ENCODE measurements at regions not wholly inside any gene's neighbourhood (a gene's known extent, or its start where the extent isn't known, plus 50 kb on each side); places are given as distances from the start of the nearest gene placed in this dataset.
"Not testable (repeated sequence)": the region's sequence is repeated elsewhere in the genome, so short reads cannot be mapped to it uniquely, and the experiment has no call there.

GRCh38 chr3:191963182-191963581 is 502.2 kb downstream of the PYDC2 start:
- Mint-ChIP-seq H3K27ac (no peak overlapping the region), H3K4me1 (ENCODE audit: low read depth) (no peaks in the 10 kb centered on the region), H3K9me3 (no peaks in the 10 kb centered on the region), H3K27me3 (ENCODE audit: low read depth) (no peaks in the 10 kb centered on the region), H3K4me3 (no peak overlapping the region), H3K36me3 (ENCODE audit: low read depth) (no peaks in the 10 kb centered on the region)
- CTCF ChIA-PET: no interaction called here
- intact Hi-C loops (cut with micrococcal nuclease): no loop called here
- DNase-seq: no peak

DNA sequence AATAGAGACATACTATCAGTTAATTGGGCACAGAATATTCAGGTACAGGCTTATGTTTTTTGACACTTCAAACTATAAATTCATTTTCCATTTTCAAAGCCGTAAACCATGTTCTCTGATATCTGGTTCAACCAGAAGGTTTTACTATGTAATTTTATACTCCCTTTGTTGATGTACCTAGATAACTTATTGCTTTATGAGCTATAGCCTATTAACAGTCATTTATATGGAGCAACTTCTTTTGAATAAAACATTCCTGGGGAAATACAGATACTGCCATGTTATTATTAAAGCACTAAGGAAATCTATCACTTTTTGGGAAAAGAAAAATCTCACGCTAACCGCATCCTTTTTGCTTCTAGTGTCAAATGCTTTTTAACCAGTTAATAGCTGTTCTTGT is 505.6 kb downstream of the PYDC2 start:
- Mint-ChIP-seq H3K9me3 (no peaks in the 10 kb centered on the region), H3K36me3 (ENCODE audit: low read depth) (no peaks in the 10 kb centered on the region), H3K4me3 (no peak overlapping the region), H3K27ac (no peak overlapping the region), H3K27me3 (ENCODE audit: low read depth) (no peaks in the 10 kb centered on the region), H3K4me1 (ENCODE audit: low read depth) (no peaks in the 10 kb centered on the region)
- intact Hi-C loops (cut with micrococcal nuclease): no loop called here
- DNase-seq: no peak
- CTCF ChIA-PET: no interaction called here

GRCh38 chr3:191968299-191968698 is 507.3 kb downstream of the PYDC2 start:
- Mint-ChIP-seq H3K4me3 (no peak overlapping the region), H3K4me1 (ENCODE audit: low read depth) (no peaks in the 10 kb centered on the region), H3K9me3 (no peaks in the 10 kb centered on the region), H3K27me3 (ENCODE audit: low read depth) (no peaks in the 10 kb centered on the region), H3K27ac (no peak overlapping the region), H3K36me3 (ENCODE audit: low read depth) (no peaks in the 10 kb centered on the region)
- DNase-seq: no peak
- CTCF ChIA-PET: no interaction called here
- intact Hi-C loops (cut with micrococcal nuclease): no loop called here

- Mint-ChIP-seq H3K9me3 (no peaks in the 10 kb centered on the region), H3K4me3 (no peak overlapping the region), H3K36me3 (ENCODE audit: low read depth) (no peaks in the 10 kb centered on the region), H3K4me1 (ENCODE audit: low read depth) (no peaks in the 10 kb centered on the region), H3K27ac (no peak overlapping the region), H3K27me3 (ENCODE audit: low read depth) (no peaks in the 10 kb centered on the region)
- intact Hi-C loops (cut with micrococcal nuclease): no loop called here
- CTCF ChIA-PET: no interaction called here
- no peak for DNase-seq
Observed at GRCh38 chr3:191972714-191973398, 511.9 kb downstream of the PYDC2 start.

DNA sequence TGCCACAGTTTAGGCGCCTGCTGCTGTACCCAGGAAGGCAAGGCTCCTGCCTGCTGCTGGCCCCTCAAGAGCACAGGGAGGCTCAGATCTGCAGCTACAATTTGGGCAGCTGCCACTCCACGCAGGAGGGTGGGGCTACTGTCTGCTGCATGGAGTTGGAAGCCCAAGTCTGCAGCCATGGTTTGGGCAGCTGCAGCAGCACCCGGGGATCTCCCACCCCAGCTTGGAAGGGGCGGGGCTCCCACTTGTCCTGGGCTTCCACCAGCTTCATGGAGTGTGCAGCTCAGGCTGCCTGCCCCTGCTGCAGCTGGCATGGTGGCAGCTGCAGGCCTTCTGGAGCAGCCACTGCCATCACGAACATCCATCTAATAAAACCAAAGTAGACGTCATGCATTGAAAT is 512.9 kb downstream of the PYDC2 start:
- no peaks in the 10 kb centered on the region for H3K27me3 Mint-ChIP-seq (ENCODE audit: low read depth)
- H3K4me1 Mint-ChIP-seq (ENCODE audit: low read depth): no peaks in the 10 kb centered on the region
- H3K27ac Mint-ChIP-seq: no peak overlapping the region
- intact Hi-C loops (cut with micrococcal nuclease): no loop called here
- no peak overlapping the region for H3K4me3 Mint-ChIP-seq
- CTCF ChIA-PET: no interaction called here
- no peaks in the 10 kb centered on the region for H3K36me3 Mint-ChIP-seq (ENCODE audit: low read depth)
- peaks cover 4% of the 10 kb centered on the region for H3K9me3 Mint-ChIP-seq
- DNase-seq: no peak

- no peaks in the 10 kb centered on the region for H3K27me3 Mint-ChIP-seq (ENCODE audit: low read depth)
- no peak overlapping the region for H3K4me3 Mint-ChIP-seq
- no peak overlapping the region for H3K27ac Mint-ChIP-seq
- peaks cover 8% of the 10 kb centered on the region for H3K9me3 Mint-ChIP-seq
- no peaks in the 10 kb centered on the region for H3K4me1 Mint-ChIP-seq (ENCODE audit: low read depth)
- intact Hi-C loops (cut with micrococcal nuclease): no loop called here
- CTCF ChIA-PET: no interaction called here
- H3K36me3 Mint-ChIP-seq (ENCODE audit: low read depth): no peaks in the 10 kb centered on the region
- DNase-seq: no peak
Observed at GRCh38 chr3:191975936-191976335, 515.0 kb downstream of the PYDC2 start.

GRCh38 chr3:191980443-191980842 is 519.5 kb downstream of the PYDC2 start:
- no peak for DNase-seq
- H3K36me3 Mint-ChIP-seq (ENCODE audit: low read depth): no peaks in the 10 kb centered on the region
- no peaks in the 10 kb centered on the region for H3K27me3 Mint-ChIP-seq (ENCODE audit: low read depth)
- CTCF ChIA-PET: interaction anchor here (1.0 kb wide), 1 partner anchor 9 kb away, joined by 3 read pairs; no protein-coding TSS in a partner anchor
- no peak overlapping the region for H3K4me3 Mint-ChIP-seq
- H3K27ac Mint-ChIP-seq: no peak overlapping the region
- H3K9me3 Mint-ChIP-seq: peaks cover 8% of the 10 kb centered on the region
- H3K4me1 Mint-ChIP-seq (ENCODE audit: low read depth): no peaks in the 10 kb centered on the region
- intact Hi-C loops (cut with micrococcal nuclease): no loop called here

GRCh38 chr3:191982481-191982880 is 521.5 kb downstream of the PYDC2 start:
- intact Hi-C loops (cut with micrococcal nuclease): no loop called here
- Mint-ChIP-seq H3K9me3 (peaks cover 8% of the 10 kb centered on the region), H3K4me1 (ENCODE audit: low read depth) (no peaks in the 10 kb centered on the region), H3K27ac (no peak overlapping the region), H3K4me3 (no peak overlapping the region), H3K36me3 (ENCODE audit: low read depth) (no peaks in the 10 kb centered on the region), H3K27me3 (ENCODE audit: low read depth) (no peaks in the 10 kb centered on the region)
- CTCF ChIA-PET: no interaction called here
- DNase-seq: no peak

GRCh38 chr3:191985691-191986090 is 524.7 kb downstream of the PYDC2 start:
- intact Hi-C loops (cut with micrococcal nuclease): no loop called here
- peaks cover 2% of the 10 kb centered on the region for H3K9me3 Mint-ChIP-seq
- no peaks in the 10 kb centered on the region for H3K4me1 Mint-ChIP-seq (ENCODE audit: low read depth)
- no peaks in the 10 kb centered on the region for H3K27me3 Mint-ChIP-seq (ENCODE audit: low read depth)
- no peak overlapping the region for H3K4me3 Mint-ChIP-seq
- no peak for DNase-seq
- H3K36me3 Mint-ChIP-seq (ENCODE audit: low read depth): no peaks in the 10 kb centered on the region
- CTCF ChIA-PET: no interaction called here
- H3K27ac Mint-ChIP-seq: no peak overlapping the region

- CTCF ChIA-PET: no interaction called here
- no peak overlapping the region for H3K27ac Mint-ChIP-seq
- peaks cover 8% of the 10 kb centered on the region for H3K9me3 Mint-ChIP-seq
- H3K27me3 Mint-ChIP-seq (ENCODE audit: low read depth): no peaks in the 10 kb centered on the region
- no peaks in the 10 kb centered on the region for H3K36me3 Mint-ChIP-seq (ENCODE audit: low read depth)
- DNase-seq: no peak
- no peak overlapping the region for H3K4me3 Mint-ChIP-seq
- intact Hi-C loops (cut with micrococcal nuclease): no loop called here
- H3K4me1 Mint-ChIP-seq (ENCODE audit: low read depth): no peaks in the 10 kb centered on the region
Observed at GRCh38 chr3:191987831-191988350, 526.9 kb downstream of the PYDC2 start.

DNA sequence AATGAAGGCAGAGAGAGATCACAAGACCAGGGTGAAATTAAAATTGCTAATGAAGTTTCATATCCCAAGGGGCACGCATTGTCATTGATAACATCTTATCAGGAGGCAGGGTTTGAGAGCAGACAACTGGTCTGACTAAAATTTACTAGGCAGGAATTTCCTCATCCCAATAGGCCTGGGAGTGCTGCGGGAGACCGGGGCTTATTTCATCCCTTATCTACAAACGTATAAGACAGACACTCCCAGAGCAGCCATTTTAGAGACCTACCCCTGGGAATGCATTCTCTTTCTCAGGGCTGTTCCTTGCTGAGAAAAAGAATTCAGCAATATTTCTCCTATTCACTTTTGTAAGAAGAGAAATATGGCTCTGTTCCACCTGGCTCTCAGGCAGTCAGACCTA is 533.0 kb downstream of the PYDC2 start:
- H3K27ac Mint-ChIP-seq; CTCF ChIA-PET; intact Hi-C loops (cut with micrococcal nuclease); H3K4me1 Mint-ChIP-seq (ENCODE audit: low read depth); DNase-seq; H3K27me3 Mint-ChIP-seq (ENCODE audit: low read depth); H3K36me3 Mint-ChIP-seq (ENCODE audit: low read depth); H3K4me3 Mint-ChIP-seq: not testable (repeated sequence)
- H3K9me3 Mint-ChIP-seq: peaks cover 32% of the 10 kb centered on the region

- H3K9me3 Mint-ChIP-seq: peaks cover 25% of the 10 kb centered on the region
- no peak overlapping the region for H3K27ac Mint-ChIP-seq
- intact Hi-C loops (cut with micrococcal nuclease): no loop called here
- no peaks in the 10 kb centered on the region for H3K27me3 Mint-ChIP-seq (ENCODE audit: low read depth)
- H3K4me1 Mint-ChIP-seq (ENCODE audit: low read depth): no peaks in the 10 kb centered on the region
- CTCF ChIA-PET: interaction anchor here (0.6 kb wide), 1 partner anchor 447 kb away, joined by 4 read pairs; no protein-coding TSS in a partner anchor
- peaks cover 1% of the 10 kb centered on the region for H3K36me3 Mint-ChIP-seq (ENCODE audit: low read depth)
- no peak for DNase-seq
- no peak overlapping the region for H3K4me3 Mint-ChIP-seq
Observed at GRCh38 chr3:191997093-191997492, 536.1 kb downstream of the PYDC2 start.

DNA sequence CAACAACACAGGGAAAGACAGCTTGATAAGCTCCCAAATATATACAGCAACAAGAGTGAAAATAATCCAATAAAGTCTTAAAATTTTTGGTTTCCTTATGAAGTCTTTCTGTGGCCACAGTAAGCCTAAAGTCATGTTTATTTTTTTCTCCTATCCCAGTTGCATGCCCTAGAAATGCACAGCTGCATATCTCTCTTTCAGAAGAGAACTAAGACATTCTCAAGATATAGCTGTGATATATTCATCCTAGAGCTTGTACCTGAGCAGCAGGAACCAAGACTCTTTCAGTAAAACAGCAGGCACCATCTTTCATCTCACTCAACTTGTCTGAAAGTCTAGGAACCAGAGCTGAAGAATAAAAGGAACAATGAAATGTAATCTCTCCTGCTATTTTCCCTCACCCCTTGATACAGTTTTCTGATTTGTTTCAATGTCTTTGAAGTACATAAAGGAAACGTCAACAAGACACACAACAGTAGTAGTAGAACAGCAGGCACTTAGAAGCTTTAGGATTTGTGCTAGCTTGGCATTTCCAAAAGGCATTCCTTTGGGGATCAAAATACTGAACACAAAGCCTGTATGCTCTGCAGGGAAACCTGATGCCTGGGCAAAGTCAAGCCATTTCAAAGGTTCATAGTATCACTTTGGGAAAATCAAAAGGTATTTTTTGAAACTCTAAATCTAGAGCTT is 536.8 kb downstream of the PYDC2 start:
- intact Hi-C loops (cut with micrococcal nuclease): no loop called here
- no peaks in the 10 kb centered on the region for H3K4me1 Mint-ChIP-seq (ENCODE audit: low read depth)
- peaks cover 1% of the 10 kb centered on the region for H3K36me3 Mint-ChIP-seq (ENCODE audit: low read depth)
- no peak overlapping the region for H3K4me3 Mint-ChIP-seq
- no peaks in the 10 kb centered on the region for H3K27me3 Mint-ChIP-seq (ENCODE audit: low read depth)
- peaks cover 24% of the 10 kb centered on the region for H3K9me3 Mint-ChIP-seq
- CTCF ChIA-PET: interaction anchor here (0.6 kb wide), 1 partner anchor 446 kb away, joined by 4 read pairs; no protein-coding TSS in a partner anchor
- DNase-seq: no peak
- no peak overlapping the region for H3K27ac Mint-ChIP-seq
